SU-DHL-6 (cell line): ENCODE measurements at regions not wholly inside any gene's neighbourhood (a gene's known extent, or its start where the extent isn't known, plus 50 kb on each side); places are given as distances from the start of the nearest gene placed in this dataset.

Experiments used
- EZH2phosphoT487 ChIP-seq: fragments of 200-600 bp; sonication (generic), shearing (Covaris generic); conservative IDR thresholded peaks from 2 replicates; pipeline ENCODE4 v1.6.1; 2018; ENCODE audit warnings: mild to moderate bottlenecking, antibody characterized with exemption, low read length, moderate library complexity, mixed read lengths
- TF ChIP-seq, protein P1 (sequence below): fragments of 200-600 bp; sonication (generic); IDR thresholded peaks from one replicate; pipeline ENCODE4 v1.5.1; 2017; ENCODE audit warnings: antibody characterized with exemption, mild to moderate bottlenecking, low read length, moderate library complexity; ENCODE audit not compliant: insufficient read depth, poor library complexity, severe bottlenecking

DNA sequence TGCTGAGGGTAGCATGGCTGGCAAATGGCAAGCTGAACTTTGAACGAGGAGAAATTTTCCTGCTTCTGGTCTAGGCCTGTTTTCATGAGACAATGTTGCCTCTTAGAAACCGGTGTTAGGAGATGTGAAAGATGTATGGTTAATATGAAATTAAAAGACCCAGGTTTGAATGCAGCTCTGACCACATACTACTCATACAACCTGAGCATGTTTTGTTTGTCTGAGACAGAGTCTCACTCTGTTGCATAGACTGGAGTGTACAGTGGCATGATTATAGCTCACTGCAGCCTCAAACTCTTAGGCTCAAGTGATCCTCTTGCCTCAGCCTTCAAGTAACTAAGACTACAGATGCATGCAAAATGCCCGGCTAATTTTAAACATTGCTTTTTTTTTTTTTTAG is 193.4 kb upstream of the FZD8 start:
- TF ChIP-seq, protein P1, sequence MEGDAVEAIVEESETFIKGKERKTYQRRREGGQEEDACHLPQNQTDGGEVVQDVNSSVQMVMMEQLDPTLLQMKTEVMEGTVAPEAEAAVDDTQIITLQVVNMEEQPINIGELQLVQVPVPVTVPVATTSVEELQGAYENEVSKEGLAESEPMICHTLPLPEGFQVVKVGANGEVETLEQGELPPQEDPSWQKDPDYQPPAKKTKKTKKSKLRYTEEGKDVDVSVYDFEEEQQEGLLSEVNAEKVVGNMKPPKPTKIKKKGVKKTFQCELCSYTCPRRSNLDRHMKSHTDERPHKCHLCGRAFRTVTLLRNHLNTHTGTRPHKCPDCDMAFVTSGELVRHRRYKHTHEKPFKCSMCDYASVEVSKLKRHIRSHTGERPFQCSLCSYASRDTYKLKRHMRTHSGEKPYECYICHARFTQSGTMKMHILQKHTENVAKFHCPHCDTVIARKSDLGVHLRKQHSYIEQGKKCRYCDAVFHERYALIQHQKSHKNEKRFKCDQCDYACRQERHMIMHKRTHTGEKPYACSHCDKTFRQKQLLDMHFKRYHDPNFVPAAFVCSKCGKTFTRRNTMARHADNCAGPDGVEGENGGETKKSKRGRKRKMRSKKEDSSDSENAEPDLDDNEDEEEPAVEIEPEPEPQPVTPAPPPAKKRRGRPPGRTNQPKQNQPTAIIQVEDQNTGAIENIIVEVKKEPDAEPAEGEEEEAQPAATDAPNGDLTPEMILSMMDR, result no peak
- no peak for TF ChIP-seq EZH2phosphoT487
